Karpas-422 (cell line): ENCODE measurements at regions not wholly inside any gene's neighbourhood (a gene's known extent, or its start where the extent isn't known, plus 50 kb on each side); places are given as distances from the start of the nearest gene placed in this dataset.
"Not testable (repeated sequence)": the region's sequence is repeated elsewhere in the genome, so short reads cannot be mapped to it uniquely, and the experiment has no call there.

Experiments used
- DNase-seq: peaks from one replicate; pipeline ENCODE4 v3.0.0-alpha.2; 2015
- H2AFZ ChIP-seq: fragments of 200-600 bp; sonication (generic); 2 replicates; pipeline ENCODE4 v1.6.1; 2014; ENCODE audit warnings: antibody characterized with exemption, low read length, mixed read lengths
- H3K27ac ChIP-seq: fragments of 200-600 bp; sonication (generic); 2 replicates; pipeline ENCODE4 v1.5.1; 2014; ENCODE audit warnings: mild to moderate bottlenecking, low read length, moderate library complexity
- H3K27me3 ChIP-seq: fragments of 200-600 bp; sonication (generic); 2 replicates; pipeline ENCODE4 v1.6.1; 2014; ENCODE audit warnings: low read length, mixed read lengths
- H3K36me3 ChIP-seq: fragments of 200-600 bp; sonication (generic); 2 replicates; pipeline ENCODE4 v1.6.1; 2014; ENCODE audit warnings: low read length, mixed read lengths; ENCODE audit not compliant: insufficient read depth
- H3K4me1 ChIP-seq: fragments of 200-600 bp; sonication (generic); 2 replicates; pipeline ENCODE4 v1.6.1; 2014; ENCODE audit warnings: mild to moderate bottlenecking, low read length, mixed read lengths
- H3K4me2 ChIP-seq: fragments of 200-600 bp; sonication (generic); 2 replicates; pipeline ENCODE4 v1.6.1; 2014; ENCODE audit warnings: low read length, low read depth, mild to moderate bottlenecking; ENCODE audit not compliant: poor library complexity, severe bottlenecking
- H3K4me3 ChIP-seq: fragments of 200-600 bp; sonication (generic); 2 replicates; pipeline ENCODE4 v1.5.1; 2014; ENCODE audit warnings: mild to moderate bottlenecking, antibody characterized with exemption, low read length, mixed read lengths
- H3K79me2 ChIP-seq: fragments of 200-600 bp; sonication (generic); 2 replicates; pipeline ENCODE4 v1.6.1; 2014; ENCODE audit warnings: mild to moderate bottlenecking, low read length, mixed read lengths
- H3K9ac ChIP-seq: fragments of 200-600 bp; sonication (generic); 2 replicates; pipeline ENCODE4 v1.6.0; 2014; ENCODE audit warnings: low read length
- H3K9me2 ChIP-seq: fragments of 200-600 bp; sonication (generic), shearing (Covaris generic); replicated peaks from 2 replicates; pipeline ENCODE4 v1.6.0; 2014; ENCODE audit warnings: mild to moderate bottlenecking, low read length, moderate library complexity; ENCODE audit not compliant: insufficient read depth
- H3K9me3 ChIP-seq: fragments of 300-700, 200-600 bp; sonication (generic); 2 replicates; pipeline ENCODE4 v1.6.1; 2014; ENCODE audit warnings: low read length, mixed read lengths
- H4K20me1 ChIP-seq: fragments of 200-600 bp; sonication (generic); 2 replicates; pipeline ENCODE4 v1.6.1; 2014; ENCODE audit warnings: mild to moderate bottlenecking, antibody characterized with exemption, low read length, low read depth; ENCODE audit not compliant: insufficient read depth

DNA sequence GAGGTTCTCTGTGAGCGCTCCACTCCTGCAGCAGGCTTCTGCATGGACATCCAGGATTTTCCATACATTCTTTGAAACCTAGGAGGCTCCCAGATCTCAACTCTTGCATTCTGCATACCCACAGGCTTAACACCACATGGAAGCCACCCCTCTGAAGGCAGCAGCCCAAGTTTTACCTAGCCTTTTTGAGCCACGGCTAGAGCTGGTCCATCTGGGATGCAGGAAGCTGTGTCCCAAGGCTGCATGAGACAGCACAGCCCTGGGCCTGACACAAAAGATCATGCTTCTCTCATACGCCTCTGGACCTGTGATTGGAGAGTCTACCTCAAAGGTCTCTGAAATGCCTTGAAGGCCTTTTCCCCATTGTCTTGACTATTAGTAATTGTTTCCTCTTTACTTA, 53.6 kb upstream of the RPRM start:
- Histone ChIP-seq H4K20me1 (no peaks in the 10 kb centered on the region), H3K9ac (no peak overlapping the region), H2AFZ (no peak overlapping the region), H3K9me3 (no peaks in the 10 kb centered on the region), H3K27ac (no peak overlapping the region), H3K4me3 (no peak overlapping the region), H3K27me3 (no peaks in the 10 kb centered on the region), H3K9me2 (no peaks in the 10 kb centered on the region), H3K4me2 (no peak overlapping the region), H3K79me2 (no peaks in the 10 kb centered on the region), H3K4me1 (peaks cover 20% of the 10 kb centered on the region), H3K36me3 (no peaks in the 10 kb centered on the region)
- DNase-seq = no peak

DNA sequence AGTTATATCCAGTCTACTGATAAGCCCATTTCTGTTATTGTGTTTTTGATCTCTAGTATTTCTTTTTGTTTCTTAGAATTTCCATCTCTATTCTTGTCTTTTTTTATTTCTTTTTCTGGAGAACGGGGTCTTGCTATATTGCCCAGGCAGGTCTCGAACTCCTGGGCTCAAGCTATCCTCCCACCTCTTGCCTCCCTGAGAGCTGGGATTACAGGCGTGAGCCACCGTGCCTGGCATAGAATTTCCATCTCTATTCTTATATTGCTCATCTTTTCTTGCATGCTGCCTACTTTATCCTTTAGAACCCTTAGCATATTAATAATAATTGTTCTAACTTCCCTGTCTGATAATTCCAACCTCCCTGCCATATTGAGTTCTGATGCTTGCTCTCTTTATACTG, 55.2 kb upstream of the RPRM start:
- H2AFZ ChIP-seq, H3K9me2 ChIP-seq, H3K79me2 ChIP-seq, H3K27me3 ChIP-seq, DNase-seq, H4K20me1 ChIP-seq, H3K4me2 ChIP-seq, H3K4me3 ChIP-seq, H3K27ac ChIP-seq, H3K9ac ChIP-seq, H3K36me3 ChIP-seq, H3K9me3 ChIP-seq: not testable (repeated sequence)
- H3K4me1 ChIP-seq = peaks cover 20% of the 10 kb centered on the region

DNA sequence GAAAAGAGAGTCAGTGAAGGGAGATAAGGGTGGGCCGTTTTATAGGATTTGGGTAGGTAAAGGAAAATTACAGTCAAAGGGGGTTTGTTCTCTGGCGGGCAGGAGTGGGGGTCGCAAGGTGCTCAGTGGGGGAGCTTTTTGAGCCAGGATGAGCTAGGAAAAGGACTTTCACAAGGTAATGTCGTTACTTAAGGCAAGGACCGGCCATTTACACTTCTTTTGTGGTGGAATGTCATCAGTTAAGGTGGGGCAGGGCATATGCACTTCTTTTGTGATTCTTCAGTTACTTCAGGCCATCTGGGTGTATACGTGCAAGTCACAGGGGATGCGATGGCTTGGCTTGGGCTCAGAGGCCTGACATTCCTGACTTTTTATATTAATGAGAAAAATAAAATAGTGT, 56.0 kb upstream of the RPRM start:
- peaks cover 20% of the 10 kb centered on the region for H3K4me1 ChIP-seq
- H3K79me2 ChIP-seq, H3K9me2 ChIP-seq, DNase-seq, H3K27me3 ChIP-seq, H3K27ac ChIP-seq, H2AFZ ChIP-seq, H4K20me1 ChIP-seq, H3K9me3 ChIP-seq, H3K4me2 ChIP-seq, H3K9ac ChIP-seq, H3K4me3 ChIP-seq, H3K36me3 ChIP-seq: not testable (repeated sequence)

DNA sequence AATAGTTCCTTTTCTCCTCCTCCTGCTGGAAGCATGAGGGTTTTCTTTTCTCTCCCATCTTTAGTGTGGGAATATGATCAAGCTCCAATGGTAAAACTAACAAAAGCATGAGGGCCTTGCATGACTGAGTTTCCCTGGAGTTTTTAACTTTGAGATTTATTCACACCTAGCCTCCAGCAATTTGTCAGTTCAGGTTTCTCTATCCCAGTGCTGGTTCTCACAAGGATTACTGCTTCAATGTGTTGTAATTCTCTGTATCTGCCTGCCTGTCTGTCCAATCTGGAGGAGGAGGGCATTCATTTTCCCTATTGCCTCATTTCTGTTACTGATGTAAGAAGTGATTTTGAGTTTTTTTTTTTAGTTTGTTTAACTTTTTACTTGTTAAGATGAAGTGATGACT, 57.6 kb upstream of the RPRM start:
- H3K9me3 ChIP-seq = peaks cover 13% of the 10 kb centered on the region
- H2AFZ ChIP-seq = no peak overlapping the region
- no peak overlapping the region for H3K9ac ChIP-seq
- H3K27ac ChIP-seq = no peak overlapping the region
- H3K9me2 ChIP-seq = no peaks in the 10 kb centered on the region
- no peak for DNase-seq
- H3K4me3 ChIP-seq = no peak overlapping the region
- H3K4me1 ChIP-seq = peaks cover 12% of the 10 kb centered on the region
- H3K4me2 ChIP-seq = no peak overlapping the region
- no peaks in the 10 kb centered on the region for H4K20me1 ChIP-seq
- H3K27me3 ChIP-seq = no peaks in the 10 kb centered on the region
- no peaks in the 10 kb centered on the region for H3K36me3 ChIP-seq
- no peaks in the 10 kb centered on the region for H3K79me2 ChIP-seq

DNA sequence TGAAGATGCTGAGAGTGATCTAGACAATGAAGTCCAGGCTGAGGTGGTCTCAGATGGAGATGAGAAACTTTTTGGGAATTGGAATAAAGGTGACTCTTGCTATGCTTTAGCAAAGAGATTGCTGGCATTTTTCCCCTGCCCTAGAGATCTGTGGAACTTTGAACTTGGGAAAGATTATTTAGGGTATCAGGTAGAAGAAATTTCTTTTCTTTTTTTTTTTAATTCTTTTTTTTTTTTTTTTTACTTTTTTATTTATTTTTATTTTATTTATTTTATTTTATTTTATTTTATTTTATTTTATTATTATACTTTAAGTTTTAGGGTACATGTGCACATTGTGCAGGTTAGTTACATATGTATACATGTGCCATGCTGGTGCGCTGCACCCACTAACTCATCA, 59.5 kb upstream of the RPRM start:
- peaks cover 13% of the 10 kb centered on the region for H3K9me3 ChIP-seq
- not testable (repeated sequence) for H3K4me2 ChIP-seq, H3K9me2 ChIP-seq, H3K79me2 ChIP-seq, H3K9ac ChIP-seq, H2AFZ ChIP-seq, H3K27me3 ChIP-seq, H3K36me3 ChIP-seq, H3K4me3 ChIP-seq, DNase-seq, H4K20me1 ChIP-seq, H3K27ac ChIP-seq, H3K4me1 ChIP-seq

DNA sequence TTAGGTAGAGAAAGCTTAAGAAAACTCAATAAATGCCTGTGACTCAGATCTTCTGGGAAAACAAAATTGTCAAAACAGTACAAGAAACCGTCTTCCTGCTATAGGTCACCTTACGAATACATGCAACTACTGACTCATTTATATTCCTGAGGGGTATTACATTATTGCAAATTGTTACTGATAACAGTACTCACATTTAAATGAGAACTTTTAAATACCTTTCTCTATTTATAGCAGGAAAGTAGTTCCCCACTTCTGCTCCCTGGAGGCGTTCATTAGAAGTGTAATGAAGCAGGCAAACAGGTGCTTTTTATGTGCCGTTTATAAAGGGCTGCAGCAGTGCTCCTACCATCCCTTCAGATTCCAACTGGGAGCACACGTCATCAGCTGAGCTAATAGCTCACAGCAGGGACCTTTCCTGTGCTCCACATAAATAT, 65.1 kb upstream of the RPRM start:
- H3K36me3 ChIP-seq = no peaks in the 10 kb centered on the region; the same call in 1 of the 2 replicates
- no peak overlapping the region for H2AFZ ChIP-seq
- H3K4me2 ChIP-seq = peak overlapping the region; percentile 67
- H3K9me2 ChIP-seq = no peaks in the 10 kb centered on the region
- H3K4me3 ChIP-seq = peak overlapping the region; percentile 30
- H3K9ac ChIP-seq = no peak overlapping the region
- H3K27ac ChIP-seq = peak overlapping the region; percentile 73
- H3K9me3 ChIP-seq = peaks cover 8% of the 10 kb centered on the region
- H4K20me1 ChIP-seq = no peaks in the 10 kb centered on the region
- H3K79me2 ChIP-seq = no peaks in the 10 kb centered on the region
- H3K27me3 ChIP-seq = no peaks in the 10 kb centered on the region
- DNase-seq = peak; percentile 75
- H3K4me1 ChIP-seq = peaks cover 43% of the 10 kb centered on the region

DNA sequence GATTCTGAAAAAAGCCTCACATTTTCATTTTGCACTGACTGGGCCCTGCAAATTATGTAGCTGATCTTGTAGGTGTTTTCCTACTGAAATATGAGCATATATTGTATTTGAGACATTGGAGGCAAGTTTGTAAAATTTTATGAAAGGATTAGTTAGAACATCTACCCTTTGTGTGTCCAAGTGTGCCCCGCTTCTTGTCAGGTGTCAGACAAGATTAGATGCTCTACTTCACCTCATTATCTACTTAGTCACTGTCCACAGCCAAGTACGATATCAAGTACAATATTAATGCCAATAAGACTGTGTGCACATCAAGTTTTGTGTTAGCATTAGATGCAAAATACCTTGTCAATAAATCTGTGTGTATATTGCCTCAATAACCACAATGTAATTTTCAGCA, 67.8 kb upstream of the RPRM start:
- Histone ChIP-seq H3K4me3 (no peak overlapping the region), H3K4me1 (peaks cover 43% of the 10 kb centered on the region), H3K79me2 (no peaks in the 10 kb centered on the region), H4K20me1 (no peaks in the 10 kb centered on the region), H3K9me2 (no peaks in the 10 kb centered on the region), H3K4me2 (no peak overlapping the region), H3K36me3 (no peaks in the 10 kb centered on the region; the same call in 1 of the 2 replicates), H3K9ac (no peak overlapping the region), H3K27ac (no peak overlapping the region), H2AFZ (no peak overlapping the region), H3K9me3 (no peaks in the 10 kb centered on the region), H3K27me3 (no peaks in the 10 kb centered on the region)
- no peak for DNase-seq

DNA sequence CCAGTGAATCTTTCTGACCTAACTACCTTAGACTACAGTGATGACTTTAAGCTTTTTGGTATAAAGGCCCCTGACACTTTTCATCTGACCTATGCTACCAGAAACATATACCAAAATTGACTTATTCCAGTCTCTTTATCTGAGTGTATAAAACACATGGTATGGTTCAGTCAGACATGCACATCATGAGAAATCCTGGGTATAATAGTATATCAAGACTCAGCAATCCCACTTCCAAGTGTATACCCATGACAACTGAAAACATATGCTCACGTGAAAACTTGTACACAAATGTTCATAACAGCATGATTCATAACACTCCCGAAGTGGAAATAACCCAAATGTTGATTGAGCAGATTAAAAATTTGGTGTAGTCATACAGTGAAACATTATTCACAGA, 70.0 kb upstream of the RPRM start:
- Histone ChIP-seq H3K9ac (no peak overlapping the region), H3K27ac (no peak overlapping the region), H3K79me2 (no peaks in the 10 kb centered on the region), H3K4me1 (peaks cover 35% of the 10 kb centered on the region), H3K4me3 (no peak overlapping the region), H3K4me2 (no peak overlapping the region), H3K27me3 (no peaks in the 10 kb centered on the region), H4K20me1 (no peaks in the 10 kb centered on the region), H3K9me3 (no peaks in the 10 kb centered on the region), H2AFZ (no peak overlapping the region), H3K9me2 (no peaks in the 10 kb centered on the region), H3K36me3 (no peaks in the 10 kb centered on the region)
- DNase-seq = no peak

DNA sequence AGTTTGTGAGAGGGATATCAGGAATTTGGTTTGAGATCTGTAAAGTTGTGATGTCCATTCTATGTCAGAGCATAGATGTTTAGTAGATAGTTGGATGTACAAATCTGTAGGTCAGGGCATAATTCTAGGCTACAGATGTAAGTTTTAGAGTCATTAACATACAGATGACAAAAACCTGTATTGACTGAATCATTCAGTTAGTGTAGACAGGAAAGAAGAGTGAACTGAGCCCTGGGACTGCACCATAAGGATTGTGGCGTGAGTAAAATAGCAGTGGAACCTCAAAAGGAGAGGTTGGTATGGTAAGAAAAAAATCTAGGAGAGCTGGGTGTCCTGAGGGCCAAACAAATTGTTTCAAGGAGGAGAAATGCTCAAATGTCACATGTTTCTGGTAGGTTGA, 73.1 kb upstream of the RPRM start:
- H3K9ac ChIP-seq = no peak overlapping the region
- no peaks in the 10 kb centered on the region for H4K20me1 ChIP-seq
- H3K9me2 ChIP-seq = no peaks in the 10 kb centered on the region
- no peaks in the 10 kb centered on the region for H3K9me3 ChIP-seq
- no peaks in the 10 kb centered on the region for H3K79me2 ChIP-seq
- no peaks in the 10 kb centered on the region for H3K36me3 ChIP-seq
- H2AFZ ChIP-seq = no peak overlapping the region
- H3K4me3 ChIP-seq = no peak overlapping the region
- no peak for DNase-seq
- no peak overlapping the region for H3K27ac ChIP-seq
- no peak overlapping the region for H3K4me2 ChIP-seq
- H3K27me3 ChIP-seq = no peaks in the 10 kb centered on the region
- H3K4me1 ChIP-seq = peaks cover 12% of the 10 kb centered on the region
